Dendritic cell treated with granulocyte-macrophage colony-stimulating factor and Interleukin-4, amounts not matched to agents 40 ng/mL and 50 ng/mL, for 4 days (primary cell): ENCODE measurements at regions not wholly inside any gene's neighbourhood (a gene's known extent, or its start where the extent isn't known, plus 50 kb on each side); places are given as distances from the start of the nearest gene placed in this dataset.

ENCODE experiments used
- H3K27ac Mint-ChIP-seq: one replicate; pipeline ENCODE4 v1.8.0; 2022; ENCODE audit warnings: mild to moderate bottlenecking, mixed read lengths
- H3K27me3 Mint-ChIP-seq: one replicate; pipeline ENCODE4 v1.8.0; 2022; ENCODE audit warnings: mild to moderate bottlenecking, mixed read lengths
- H3K36me3 Mint-ChIP-seq: one replicate; pipeline ENCODE4 v1.8.0; 2022; ENCODE audit warnings: low read depth, mixed read lengths
- H3K4me1 Mint-ChIP-seq: one replicate; pipeline ENCODE4 v1.8.0; 2022; ENCODE audit warnings: low read depth, mixed read lengths
- H3K4me3 Mint-ChIP-seq: one replicate; pipeline ENCODE4 v1.8.0; 2022; ENCODE audit warnings: mild to moderate bottlenecking, moderate library complexity, mixed read lengths
- H3K9me3 Mint-ChIP-seq: one replicate; pipeline ENCODE4 v1.8.0; 2022; ENCODE audit warnings: mixed read lengths
- intact Hi-C: fragments of 100-400 bp; cut with micrococcal nuclease; formaldehyde crosslinking; loops from one replicate; pipeline ENCODE4 v1.15.0; 2022

- intact Hi-C loops: no loop called here
- no peaks in the 10 kb centered on the region for H3K9me3 Mint-ChIP-seq
Measured at GRCh38 chr1:82640352-82640751, 839.6 kb downstream of the ADGRL2 start.

GRCh38 chr1:82634266-82634665 lies 833.5 kb downstream of the ADGRL2 start:
- no peak overlapping the region for H3K27ac Mint-ChIP-seq
- no peaks in the 10 kb centered on the region for H3K27me3 Mint-ChIP-seq
- peaks cover 14% of the 10 kb centered on the region for H3K9me3 Mint-ChIP-seq
- H3K4me1 Mint-ChIP-seq: no peaks in the 10 kb centered on the region
- no peaks in the 10 kb centered on the region for H3K36me3 Mint-ChIP-seq
- intact Hi-C loops: no loop called here
- no peak overlapping the region for H3K4me3 Mint-ChIP-seq

More at GRCh38 chr1:82640352-82640751, 839.6 kb downstream of the ADGRL2 start:
- no peaks in the 10 kb centered on the region for H3K27me3 Mint-ChIP-seq
- H3K27ac Mint-ChIP-seq: no peak overlapping the region
- H3K36me3 Mint-ChIP-seq: no peaks in the 10 kb centered on the region
- H3K4me1 Mint-ChIP-seq: no peaks in the 10 kb centered on the region
- H3K4me3 Mint-ChIP-seq: no peak overlapping the region

GRCh38 chr1:82632155-82632554 lies 831.4 kb downstream of the ADGRL2 start:
- Mint-ChIP-seq H3K27ac (no peak overlapping the region), H3K4me1 (peaks cover 7% of the 10 kb centered on the region), H3K36me3 (no peaks in the 10 kb centered on the region), H3K4me3 (no peak overlapping the region), H3K9me3 (peaks cover 14% of the 10 kb centered on the region), H3K27me3 (no peaks in the 10 kb centered on the region)
- intact Hi-C loops: no loop called here

- no peaks in the 10 kb centered on the region for H3K36me3 Mint-ChIP-seq
- intact Hi-C loops: no loop called here
- peaks cover 7% of the 10 kb centered on the region for H3K4me1 Mint-ChIP-seq
- peaks cover 29% of the 10 kb centered on the region for H3K9me3 Mint-ChIP-seq
- H3K27me3 Mint-ChIP-seq: no peaks in the 10 kb centered on the region
- H3K4me3 Mint-ChIP-seq: no peak overlapping the region
- no peak overlapping the region for H3K27ac Mint-ChIP-seq
Measured at GRCh38 chr1:82628887-82629286, 828.2 kb downstream of the ADGRL2 start.

- Mint-ChIP-seq H3K4me3 (no peak overlapping the region), H3K27me3 (no peaks in the 10 kb centered on the region), H3K9me3 (peaks cover 47% of the 10 kb centered on the region), H3K36me3 (no peaks in the 10 kb centered on the region), H3K4me1 (peaks cover 7% of the 10 kb centered on the region), H3K27ac (no peak overlapping the region)
- intact Hi-C loops: no loop called here
Measured at GRCh38 chr1:82625537-82625936, 824.8 kb downstream of the ADGRL2 start.

GRCh38 chr1:82621076-82621475 lies 820.3 kb downstream of the ADGRL2 start:
- Mint-ChIP-seq H3K27me3 (no peaks in the 10 kb centered on the region), H3K4me1 (no peaks in the 10 kb centered on the region), H3K27ac (no peak overlapping the region), H3K9me3 (peaks cover 28% of the 10 kb centered on the region), H3K4me3 (no peak overlapping the region), H3K36me3 (no peaks in the 10 kb centered on the region)
- intact Hi-C loops: no loop called here

DNA sequence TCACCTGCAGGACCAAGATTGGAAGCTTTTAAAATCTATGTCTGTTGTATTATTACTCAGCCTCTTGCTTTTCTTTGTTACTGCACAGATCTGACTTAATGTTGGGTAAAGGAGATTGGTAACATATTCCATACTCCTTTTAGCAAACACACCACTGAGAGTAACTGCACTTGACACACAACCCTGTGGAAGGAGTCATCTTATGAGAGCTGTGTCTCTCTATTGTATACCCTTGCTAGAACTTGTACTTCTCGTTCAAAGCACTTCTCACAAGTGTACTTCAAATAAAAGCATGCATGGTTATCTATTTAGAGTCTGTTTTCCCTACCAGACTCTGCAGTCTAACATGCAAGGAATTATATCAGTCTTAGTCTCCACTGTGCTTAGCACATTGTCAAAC lies 813.4 kb downstream of the ADGRL2 start:
- intact Hi-C loops: no loop called here

GRCh38 chr1:82612986-82613385 lies 812.3 kb downstream of the ADGRL2 start:
- no peak overlapping the region for H3K4me3 Mint-ChIP-seq
- H3K27ac Mint-ChIP-seq: no peak overlapping the region
- intact Hi-C loops: no loop called here
- H3K9me3 Mint-ChIP-seq: no peaks in the 10 kb centered on the region
- no peaks in the 10 kb centered on the region for H3K36me3 Mint-ChIP-seq
- H3K4me1 Mint-ChIP-seq: no peaks in the 10 kb centered on the region
- no peaks in the 10 kb centered on the region for H3K27me3 Mint-ChIP-seq

More for the DNA sequence above, 813.4 kb downstream of the ADGRL2 start:
- no peaks in the 10 kb centered on the region for H3K27me3 Mint-ChIP-seq
- H3K4me3 Mint-ChIP-seq: no peak overlapping the region
- H3K36me3 Mint-ChIP-seq: no peaks in the 10 kb centered on the region
- H3K4me1 Mint-ChIP-seq: no peaks in the 10 kb centered on the region
- no peaks in the 10 kb centered on the region for H3K9me3 Mint-ChIP-seq
- no peak overlapping the region for H3K27ac Mint-ChIP-seq

DNA sequence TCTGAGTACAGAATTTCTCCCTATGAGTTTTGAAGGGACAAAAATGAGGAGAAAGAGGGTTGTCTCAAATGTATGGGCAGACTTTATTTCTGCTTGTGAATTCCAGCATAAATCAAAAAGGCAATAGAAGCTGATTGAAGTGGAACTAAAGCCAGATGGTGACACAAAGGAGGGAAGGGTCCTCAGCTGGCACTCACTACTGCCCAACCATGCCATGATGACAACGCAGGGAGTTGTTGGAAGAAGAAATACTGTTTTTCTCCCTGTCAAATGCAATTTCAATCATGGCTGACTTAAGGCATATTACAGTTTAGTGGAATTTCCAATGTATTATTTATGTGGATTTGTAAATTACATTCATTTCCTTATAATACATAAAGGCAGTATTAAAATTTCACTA lies 805.8 kb downstream of the ADGRL2 start:
- no peaks in the 10 kb centered on the region for H3K4me1 Mint-ChIP-seq
- no peak overlapping the region for H3K27ac Mint-ChIP-seq
- H3K4me3 Mint-ChIP-seq: no peak overlapping the region
- H3K9me3 Mint-ChIP-seq: no peaks in the 10 kb centered on the region
- intact Hi-C loops: no loop called here
- no peaks in the 10 kb centered on the region for H3K27me3 Mint-ChIP-seq
- H3K36me3 Mint-ChIP-seq: no peaks in the 10 kb centered on the region

DNA sequence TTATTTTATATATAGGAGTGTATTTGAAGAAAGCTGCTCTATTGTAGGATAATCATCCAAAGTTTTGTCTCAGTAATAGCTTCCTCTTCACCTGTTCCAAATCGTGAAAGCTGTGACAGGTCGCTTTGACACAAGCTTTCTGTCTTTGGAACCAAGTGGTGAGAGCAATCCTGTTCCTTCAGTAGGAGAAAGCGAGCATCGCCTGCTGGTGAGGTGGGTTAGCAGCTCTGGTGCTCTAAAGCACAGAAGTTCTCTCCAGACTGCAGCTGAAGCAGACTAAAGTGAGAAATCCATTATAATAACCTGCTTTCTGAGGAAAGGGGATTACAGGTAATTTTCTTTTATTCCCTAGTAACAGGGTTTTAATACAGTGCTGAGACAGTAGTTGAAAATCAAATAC lies 803.8 kb downstream of the ADGRL2 start:
- intact Hi-C loops: no loop called here
- Mint-ChIP-seq H3K27me3 (no peaks in the 10 kb centered on the region), H3K4me1 (peaks cover 3% of the 10 kb centered on the region), H3K9me3 (no peaks in the 10 kb centered on the region), H3K36me3 (no peaks in the 10 kb centered on the region), H3K4me3 (no peak overlapping the region), H3K27ac (no peak overlapping the region)

GRCh38 chr1:82600314-82600713 lies 799.6 kb downstream of the ADGRL2 start:
- no peaks in the 10 kb centered on the region for H3K27me3 Mint-ChIP-seq
- no peaks in the 10 kb centered on the region for H3K9me3 Mint-ChIP-seq
- H3K4me3 Mint-ChIP-seq: no peak overlapping the region

GRCh38 chr1:82598812-82599211 lies 798.1 kb downstream of the ADGRL2 start:
- Mint-ChIP-seq H3K27me3 (no peaks in the 10 kb centered on the region), H3K9me3 (no peaks in the 10 kb centered on the region), H3K4me1 (peaks cover 12% of the 10 kb centered on the region), H3K36me3 (no peaks in the 10 kb centered on the region), H3K4me3 (no peak overlapping the region), H3K27ac (no peak overlapping the region)
- intact Hi-C loops: no loop called here

More at GRCh38 chr1:82600314-82600713, 799.6 kb downstream of the ADGRL2 start:
- intact Hi-C loops: no loop called here
- H3K36me3 Mint-ChIP-seq: no peaks in the 10 kb centered on the region
- H3K4me1 Mint-ChIP-seq: peaks cover 12% of the 10 kb centered on the region
- H3K27ac Mint-ChIP-seq: no peak overlapping the region

DNA sequence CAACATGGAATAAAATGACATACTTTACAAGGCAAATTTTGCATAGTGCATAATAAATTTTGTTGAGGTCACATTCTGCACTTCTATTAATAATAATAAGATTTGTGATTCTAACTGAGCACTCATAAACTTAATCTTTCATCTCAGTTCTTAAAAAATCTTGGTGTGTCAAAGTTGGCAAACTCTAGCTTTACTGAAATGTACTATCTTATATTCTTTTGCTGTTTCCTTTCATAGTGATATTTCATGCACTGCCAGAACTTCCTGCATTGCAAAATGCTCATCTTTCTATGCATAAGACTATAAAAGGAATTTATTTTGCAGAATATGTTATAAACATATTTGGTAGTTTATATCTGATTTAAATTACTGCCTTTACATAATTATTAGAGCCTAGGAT lies 797.6 kb downstream of the ADGRL2 start:
- no peaks in the 10 kb centered on the region for H3K9me3 Mint-ChIP-seq
- intact Hi-C loops: no loop called here
- H3K4me3 Mint-ChIP-seq: no peak overlapping the region
- H3K36me3 Mint-ChIP-seq: no peaks in the 10 kb centered on the region
- H3K4me1 Mint-ChIP-seq: peaks cover 12% of the 10 kb centered on the region
- no peaks in the 10 kb centered on the region for H3K27me3 Mint-ChIP-seq
- H3K27ac Mint-ChIP-seq: no peak overlapping the region

- intact Hi-C loops: no loop called here
- no peak overlapping the region for H3K27ac Mint-ChIP-seq
- H3K4me1 Mint-ChIP-seq: peaks cover 12% of the 10 kb centered on the region
- no peaks in the 10 kb centered on the region for H3K9me3 Mint-ChIP-seq
- H3K27me3 Mint-ChIP-seq: no peaks in the 10 kb centered on the region
- H3K4me3 Mint-ChIP-seq: no peak overlapping the region
- H3K36me3 Mint-ChIP-seq: no peaks in the 10 kb centered on the region
Measured at GRCh38 chr1:82597649-82598048, 796.9 kb downstream of the ADGRL2 start.

DNA sequence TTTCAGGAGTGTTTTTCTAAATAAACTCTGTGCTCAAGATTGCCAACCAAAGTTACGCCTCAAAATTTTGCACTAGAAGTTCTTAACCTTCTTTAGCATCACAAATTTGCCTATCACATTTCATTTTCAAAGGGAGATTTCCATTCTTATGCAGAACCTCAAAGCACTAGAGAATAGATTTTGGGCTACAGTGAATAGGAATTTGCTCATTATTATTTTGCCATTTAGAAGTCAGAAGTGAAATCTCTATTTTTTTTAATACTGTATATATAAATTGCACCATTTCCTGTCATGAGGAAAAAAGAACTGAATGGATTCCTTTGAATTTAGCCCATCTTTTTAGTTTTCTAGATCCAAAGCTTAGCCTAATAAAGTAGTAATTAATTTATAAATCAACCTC lies 796.4 kb downstream of the ADGRL2 start:
- no peak overlapping the region for H3K27ac Mint-ChIP-seq
- H3K36me3 Mint-ChIP-seq: no peaks in the 10 kb centered on the region
- peaks cover 12% of the 10 kb centered on the region for H3K4me1 Mint-ChIP-seq
- no peak overlapping the region for H3K4me3 Mint-ChIP-seq
- no peaks in the 10 kb centered on the region for H3K9me3 Mint-ChIP-seq
- H3K27me3 Mint-ChIP-seq: no peaks in the 10 kb centered on the region
- intact Hi-C loops: no loop called here
